ENCODE measurements at regions not wholly inside any gene's neighbourhood (a gene's known extent, or its start where the extent isn't known, plus 50 kb on each side); places are given as distances from the start of the nearest gene placed in this dataset.

GRCh38 chr13:79663435-79663834 is 182.5 kb downstream of the NDFIP2 start:
- no peak overlapping the region for H2AFZ ChIP-seq (replicated peaks; ENCODE audit: low read length, poor library complexity)
- in situ Hi-C loops (cut with MboI; ENCODE audit: low sequenced_read_pairs) (no loop called here), dilution Hi-C loops (cut with HindIII; ENCODE audit: low sequenced_read_pairs, unreplicated experiment) (no loop called here), intact Hi-C loops (cut with micrococcal nuclease) (loop anchor here (10.0 kb wide), 1 partner anchor 1351 kb away; no protein-coding TSS in a partner anchor)
- H3K27ac ChIP-seq (ENCODE audit: insufficient read depth, low read length) = no peak overlapping the region
- H2AK5ac ChIP-seq (ENCODE audit: low read depth, low read length) = no peak overlapping the region
- H3K4me1 ChIP-seq (ENCODE audit: control insufficient read depth, insufficient read depth, low read length) = no peaks in the 10 kb centered on the region
- CTCF ChIA-PET = no interaction called here
- H3K4ac ChIP-seq (ENCODE audit: low read depth, low read length) = no peak overlapping the region
- H3K4me2 ChIP-seq (ENCODE audit: low read depth, low read length) = no peak overlapping the region
- POLR2A ChIA-PET (ENCODE audit: unreplicated experiment) = no interaction called here
- H4K91ac ChIP-seq (ENCODE audit: insufficient read depth, low read depth, low read length) = no peak overlapping the region
- no peak overlapping the region for H3K23ac ChIP-seq (ENCODE audit: low read depth, low read length)
- no peak overlapping the region for H3K9ac ChIP-seq (ENCODE audit: low read depth, low read length)
- no peak overlapping the region for H3K18ac ChIP-seq (ENCODE audit: low read depth, low read length)
- no peaks in the 10 kb centered on the region for H3K9me1 ChIP-seq (ENCODE audit: insufficient read depth, low read length)
- no peak overlapping the region for H3K4me3 ChIP-seq (ENCODE audit: insufficient read depth, low read depth, low read length)
- no peaks in the 10 kb centered on the region; the same call in 1 of the 2 replicates for H3K27me3 ChIP-seq (ENCODE audit: control insufficient read depth, insufficient read depth, low read length)
- H4K20me1 ChIP-seq (ENCODE audit: insufficient read depth, low read length) = no peaks in the 10 kb centered on the region
- H3K79me1 ChIP-seq (ENCODE audit: low read depth in 1 of 2, low read length in 2 of 2) = no peaks in the 10 kb centered on the region
- H2BK15ac ChIP-seq (ENCODE audit: low read depth, low read length) = no peak overlapping the region
- H4K8ac ChIP-seq (ENCODE audit: low read depth in 2 of 2, low read length in 2 of 2) = no peak overlapping the region
- H3K36me3 ChIP-seq (ENCODE audit: control insufficient read depth, insufficient read depth, low read length) = no peaks in the 10 kb centered on the region
- H2BK120ac ChIP-seq (ENCODE audit: low read depth, low read length) = no peak overlapping the region
- WGBS, 2 experiments (ENCODE audit: extremely low coverage in 2 of 2, insufficient read length in 1 of 2) = no CpG with 5 or more reads among the region's 2 CpGs
- BruUV-seq (replicated peaks) = no TSS peak
- no peak overlapping the region for H2BK20ac ChIP-seq (ENCODE audit: low read depth, low read length)
- no peak overlapping the region for H3K14ac ChIP-seq (replicated peaks; ENCODE audit: low read depth, low read length)
- H2BK5ac ChIP-seq (ENCODE audit: low read depth, low read length, poor library complexity, severe bottlenecking) = no peak overlapping the region
- ATAC-seq (ENCODE audit: low read depth) (no peak), DNase-seq (no peak)
- no peak overlapping the region for H3K56ac ChIP-seq (ENCODE audit: extremely low read depth, insufficient read depth, low read length)
- H3K9me3 ChIP-seq (ENCODE audit: control insufficient read depth, insufficient read depth, low read length) = no peaks in the 10 kb centered on the region
- TF ChIP-seq POLR2A (IDR thresholded peaks at IDR 0.05; ENCODE audit: low read depth, low read length) (no peak), NFE2L2 (IDR thresholded peaks at IDR 0.05; ENCODE audit: low read depth, low read length) (no peak), BHLHE40 (IDR thresholded peaks at IDR 0.05; ENCODE audit: low read depth, low read length) (no peak), MAZ (IDR thresholded peaks at IDR 0.05; ENCODE audit: borderline replicate concordance, low read depth, low read length) (no peak), CEBPB (IDR thresholded peaks at IDR 0.05; ENCODE audit: low read depth, low read length) (no peak), MAFK (IDR thresholded peaks at IDR 0.05; ENCODE audit: low read depth, low read length) (no peak), CTCF (conservative IDR thresholded peaks at IDR 0.05; ENCODE audit: low read depth, low read length) (no peak)
- H4K5ac ChIP-seq (ENCODE audit: low read depth, low read length) = no peak overlapping the region
- no peak overlapping the region for H2AK9ac ChIP-seq (replicated peaks; ENCODE audit: low read depth, low read length, poor library complexity)

All from IMR-90 (cell line).